ENCODE measurements at regions not wholly inside any gene's neighbourhood (a gene's known extent, or its start where the extent isn't known, plus 50 kb on each side); places are given as distances from the start of the nearest gene placed in this dataset.

GRCh38 chr16:7867831-7868230 is 535.2 kb downstream of the RBFOX1 start:
- H3K18ac ChIP-seq (ENCODE audit: extremely low read depth, low read length), result no peak overlapping the region
- H2BK120ac ChIP-seq (replicated peaks; ENCODE audit: low read depth, low read length), result no peak overlapping the region
- no peak overlapping the region for H2AK5ac ChIP-seq (ENCODE audit: low read depth, low read length)
- no peak overlapping the region; a peak in 1 of 4 replicates for H3K4me2 ChIP-seq (ENCODE audit: insufficient read depth in 1 of 2, low read depth in 2 of 2, low read length in 2 of 2)
- no peaks in the 10 kb centered on the region; a peak in 1 of 4 replicates for H3K9me3 ChIP-seq (ENCODE audit: insufficient read depth in 2 of 2, low read depth in 1 of 2, low read length in 1 of 2)
- H2BK15ac ChIP-seq (ENCODE audit: low read length), result no peak overlapping the region
- no peak overlapping the region for H3K4ac ChIP-seq (replicated peaks; ENCODE audit: insufficient read length, low read depth, low read length)
- H3K36me3 ChIP-seq (ENCODE audit: control insufficient read depth in 2 of 4, insufficient read depth in 4 of 4, low read length in 3 of 4), result no peaks in the 10 kb centered on the region
- FAIRE-seq (no peak), DNase-seq (ENCODE audit: low read depth in 1 of 2, low spot score in 2 of 2) (no peak)
- WGBS, 2 experiments (ENCODE audit: extremely low coverage in 1 of 2, insufficient coverage in 1 of 2, insufficient read length in 1 of 2, insufficient replicate concordance in 2 of 2, low coverage in 1 of 2, low lambda C conversion rate in 2 of 2, missing lambda C conversion rate in 1 of 2), result 89% methylated on average over 1 of the region's 1 CpG; no CpG with 5 or more reads in 1 of the 2 experiments
- H2BK12ac ChIP-seq (ENCODE audit: low read depth, low read length), result no peak overlapping the region
- H2BK5ac ChIP-seq (ENCODE audit: low read depth, low read length), result no peak overlapping the region
- no peak overlapping the region for H3K27ac ChIP-seq (ENCODE audit: low read depth, low read length)
- H3K27me3 ChIP-seq (replicated peaks in 1 of 4; ENCODE audit: control insufficient read depth in 3 of 4, extremely low read depth in 1 of 4, insufficient read depth in 3 of 4, low read length in 3 of 4), result no peaks in the 10 kb centered on the region; a peak in 1 of 7 replicates
- no peak overlapping the region for H2BK20ac ChIP-seq (ENCODE audit: low read length)
- no peak overlapping the region for H4K8ac ChIP-seq (ENCODE audit: extremely low read depth, insufficient read depth, low read length)
- no peak overlapping the region for H4K91ac ChIP-seq (replicated peaks; ENCODE audit: insufficient read length, low read length)
- H4K5ac ChIP-seq (ENCODE audit: insufficient read length, low read depth, low read length), result no peak overlapping the region
- peaks cover 3 to 7% (median 7%) of the 10 kb centered on the region in 4 experiments for H3K4me1 ChIP-seq (replicated peaks in 1 of 4; ENCODE audit: control insufficient read depth in 3 of 4, insufficient read depth in 4 of 4, low read length in 3 of 4)
- H3K79me2 ChIP-seq (ENCODE audit: control insufficient read depth in 1 of 2, insufficient read depth in 2 of 2, low read length in 2 of 2), result no peaks in the 10 kb centered on the region
- no peak overlapping the region for H3K56ac ChIP-seq (replicated peaks; ENCODE audit: insufficient read length, low read depth, low read length)
- no peak overlapping the region for H3K4me3 ChIP-seq (ENCODE audit: extremely low read depth in 1 of 4, insufficient read depth in 2 of 4, low read depth in 3 of 4, low read length in 4 of 4)
- H3K23ac ChIP-seq (ENCODE audit: insufficient read length), result no peak overlapping the region
- H3K23me2 ChIP-seq (ENCODE audit: low read depth, low read length), result no peaks in the 10 kb centered on the region; the same call in 1 of the 2 replicates
- no peaks in the 10 kb centered on the region for H4K20me1 ChIP-seq (replicated peaks in 1 of 2; ENCODE audit: control insufficient read depth in 1 of 2, insufficient read depth in 2 of 2, low read length in 2 of 2)
- no peak overlapping the region for H3K14ac ChIP-seq (ENCODE audit: insufficient read length)
- H3K79me1 ChIP-seq (ENCODE audit: low read depth, low read length), result no peaks in the 10 kb centered on the region
- no peak overlapping the region for H2AFZ ChIP-seq (ENCODE audit: low read length)
- H3K9ac ChIP-seq (replicated peaks in 1 of 4; ENCODE audit: extremely low read depth in 1 of 4, low read depth in 3 of 4, low read length in 3 of 4), result no peak overlapping the region
- CTCF ChIA-PET (ENCODE audit: partially characterized antibody), result interaction anchor here (1.4 kb wide), 1 partner anchor 62 kb away, joined by 3 read pairs; no protein-coding TSS in a partner anchor
- POLR2A ChIA-PET (ENCODE audit: partially characterized antibody), result no interaction called here
- TF ChIP-seq POLR2A (IDR thresholded peaks at IDR 0.05; ENCODE audit: control extremely low read depth in 1 of 2, low read depth in 2 of 2, low read length in 2 of 2) (no peak), TBP (IDR thresholded peaks at IDR 0.05; ENCODE audit: low read depth, low read length) (no peak), SUZ12 (IDR thresholded peaks at IDR 0.05; ENCODE audit: low read length) (no peak), SRF (IDR thresholded peaks at IDR 0.05; ENCODE audit: low read depth, low read length) (no peak), TEAD4 (IDR thresholded peaks at IDR 0.05; ENCODE audit: low read depth, low read length) (no peak), CBX5 (IDR thresholded peaks at IDR 0.05; ENCODE audit: low read depth, low read length) (no peak), SP2 (IDR thresholded peaks at IDR 0.05; ENCODE audit: low read length) (no peak), PHF8 (conservative IDR thresholded peaks at IDR 0.05; ENCODE audit: low read depth, low read length) (no peak), NANOG (IDR thresholded peaks at IDR 0.05; ENCODE audit: insufficient read depth, low read depth, low read length, poor library complexity, severe bottlenecking) (no peak), KDM5A (IDR thresholded peaks at IDR 0.05; ENCODE audit: low read length) (no peak), CREB1 (IDR thresholded peaks at IDR 0.05) (no peak), EZH2 (IDR thresholded peaks at IDR 0.05; ENCODE audit: low read depth, low read length, severe bottlenecking) (no peak), ATF2 (IDR thresholded peaks at IDR 0.05; ENCODE audit: low read length) (no peak), KDM4A (IDR thresholded peaks at IDR 0.05; ENCODE audit: low read depth, low read length, severe bottlenecking) (no peak)
